ENCODE measurements at regions not wholly inside any gene's neighbourhood (a gene's known extent, or its start where the extent isn't known, plus 50 kb on each side); places are given as distances from the start of the nearest gene placed in this dataset.
A peak's percentile ranks its signal among the peaks of the same experiment; 100 is the strongest.
"Not testable (repeated sequence)": the region's sequence is repeated elsewhere in the genome, so short reads cannot be mapped to it uniquely, and the experiment has no call there.

- DNase-seq (ENCODE audit: low read depth): no peak
Observed at GRCh38 chr14:99033951-99034350, 238.0 kb downstream of the BCL11B start.

- no peak for DNase-seq (ENCODE audit: low read depth)
Observed at GRCh38 chr14:99034711-99035171, 237.3 kb downstream of the BCL11B start.

- DNase-seq (ENCODE audit: low read depth): no peak
Observed at GRCh38 chr14:99035268-99035667, 236.7 kb downstream of the BCL11B start.

- DNase-seq (ENCODE audit: low read depth): peak; percentile 77
Observed at GRCh38 chr14:99035712-99036610, 236.0 kb downstream of the BCL11B start.

GRCh38 chr14:99036611-99037293, 235.2 kb downstream of the BCL11B start:
- no peak for DNase-seq (ENCODE audit: low read depth)

GRCh38 chr14:99037326-99037725, 234.7 kb downstream of the BCL11B start:
- DNase-seq (ENCODE audit: low read depth): not testable (repeated sequence)

- DNase-seq (ENCODE audit: low read depth): no peak
Observed at GRCh38 chr14:99037777-99038430, 234.1 kb downstream of the BCL11B start.

GRCh38 chr14:99038431-99038820, 233.6 kb downstream of the BCL11B start:
- DNase-seq (ENCODE audit: low read depth): peak; percentile 45

- DNase-seq (ENCODE audit: low read depth): no peak
Observed at GRCh38 chr14:99039331-99040041, 232.5 kb downstream of the BCL11B start.

- DNase-seq (ENCODE audit: low read depth): no peak
Observed at GRCh38 chr14:99040052-99040451, 231.9 kb downstream of the BCL11B start.

- no peak for DNase-seq (ENCODE audit: low read depth)
Observed at GRCh38 chr14:99040711-99041110, 231.3 kb downstream of the BCL11B start.

GRCh38 chr14:99041141-99041819, 230.7 kb downstream of the BCL11B start:
- DNase-seq (ENCODE audit: low read depth): no peak

GRCh38 chr14:99041820-99042174, 230.2 kb downstream of the BCL11B start:
- DNase-seq (ENCODE audit: low read depth): no peak

GRCh38 chr14:99042381-99043266, 229.4 kb downstream of the BCL11B start:
- no peak for DNase-seq (ENCODE audit: low read depth)

GRCh38 chr14:99043267-99043615, 228.8 kb downstream of the BCL11B start:
- no peak for DNase-seq (ENCODE audit: low read depth)

GRCh38 chr14:99043756-99044155, 228.2 kb downstream of the BCL11B start:
- DNase-seq (ENCODE audit: low read depth): no peak

- DNase-seq (ENCODE audit: low read depth): no peak
Observed at GRCh38 chr14:99047441-99048031, 224.5 kb downstream of the BCL11B start.

- DNase-seq (ENCODE audit: low read depth): no peak
Observed at GRCh38 chr14:99050309-99050708, 221.7 kb downstream of the BCL11B start.

- no peak for DNase-seq (ENCODE audit: low read depth)
Observed at GRCh38 chr14:99052467-99052866, 219.5 kb downstream of the BCL11B start.

GRCh38 chr14:99055019-99055418, 217.0 kb downstream of the BCL11B start:
- DNase-seq (ENCODE audit: low read depth): peak; percentile 26
